ENCODE measurements at regions not wholly inside any gene's neighbourhood (a gene's known extent, or its start where the extent isn't known, plus 50 kb on each side); places are given as distances from the start of the nearest gene placed in this dataset.

- Histone ChIP-seq H3K9me3 (replicated peaks; ENCODE audit: control insufficient read depth, insufficient read depth, low read length) (no peaks in the 10 kb centered on the region), H2AFZ (ENCODE audit: control insufficient read depth, low read depth, low read length) (no peak overlapping the region), H3K27ac (ENCODE audit: control insufficient read depth, insufficient read depth) (no peak overlapping the region), H3K9ac (ENCODE audit: control insufficient read depth, insufficient read depth, low read length) (no peak overlapping the region), H3K4me2 (ENCODE audit: control insufficient read depth, insufficient read depth) (no peak overlapping the region), H4K20me1 (ENCODE audit: control insufficient read depth, insufficient read depth) (no peaks in the 10 kb centered on the region), H3K27me3 (replicated peaks in 1 of 2; ENCODE audit: control insufficient read depth in 2 of 2, insufficient read depth in 2 of 2, low read length in 1 of 2) (no peaks in the 10 kb centered on the region; a peak in 1 of 4 replicates), H3K79me2 (ENCODE audit: control insufficient read depth, insufficient read depth, low read length) (no peaks in the 10 kb centered on the region), H3K4me1 (ENCODE audit: control insufficient read depth, insufficient read depth, low read length) (no peaks in the 10 kb centered on the region), H3K36me3 (ENCODE audit: control insufficient read depth in 2 of 2, insufficient read depth in 2 of 2, low read length in 1 of 2) (no peaks in the 10 kb centered on the region), H3K4me3 (no peak overlapping the region)
- WGBS (ENCODE audit: insufficient coverage, insufficient replicate concordance, low lambda C conversion rate, missing lambda C conversion rate), result 19% methylated on average over 10 of the region's 10 CpGs
- intact Hi-C loops (cut with micrococcal nuclease; ENCODE audit: unreplicated experiment), result loop anchor here (1.0 to 10.0 kb wide), 2 partner anchors 260 to 432 kb away; no protein-coding TSS in a partner anchor
- TF ChIP-seq, protein P1, sequence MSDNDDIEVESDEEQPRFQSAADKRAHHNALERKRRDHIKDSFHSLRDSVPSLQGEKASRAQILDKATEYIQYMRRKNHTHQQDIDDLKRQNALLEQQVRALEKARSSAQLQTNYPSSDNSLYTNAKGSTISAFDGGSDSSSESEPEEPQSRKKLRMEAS (IDR thresholded peaks at IDR 0.05; ENCODE audit: low read depth, low read length), result no peak
- TF ChIP-seq ZBED1 (IDR thresholded peaks at IDR 0.05; ENCODE audit: borderline replicate concordance), result no peak
- TF ChIP-seq, protein P2, sequence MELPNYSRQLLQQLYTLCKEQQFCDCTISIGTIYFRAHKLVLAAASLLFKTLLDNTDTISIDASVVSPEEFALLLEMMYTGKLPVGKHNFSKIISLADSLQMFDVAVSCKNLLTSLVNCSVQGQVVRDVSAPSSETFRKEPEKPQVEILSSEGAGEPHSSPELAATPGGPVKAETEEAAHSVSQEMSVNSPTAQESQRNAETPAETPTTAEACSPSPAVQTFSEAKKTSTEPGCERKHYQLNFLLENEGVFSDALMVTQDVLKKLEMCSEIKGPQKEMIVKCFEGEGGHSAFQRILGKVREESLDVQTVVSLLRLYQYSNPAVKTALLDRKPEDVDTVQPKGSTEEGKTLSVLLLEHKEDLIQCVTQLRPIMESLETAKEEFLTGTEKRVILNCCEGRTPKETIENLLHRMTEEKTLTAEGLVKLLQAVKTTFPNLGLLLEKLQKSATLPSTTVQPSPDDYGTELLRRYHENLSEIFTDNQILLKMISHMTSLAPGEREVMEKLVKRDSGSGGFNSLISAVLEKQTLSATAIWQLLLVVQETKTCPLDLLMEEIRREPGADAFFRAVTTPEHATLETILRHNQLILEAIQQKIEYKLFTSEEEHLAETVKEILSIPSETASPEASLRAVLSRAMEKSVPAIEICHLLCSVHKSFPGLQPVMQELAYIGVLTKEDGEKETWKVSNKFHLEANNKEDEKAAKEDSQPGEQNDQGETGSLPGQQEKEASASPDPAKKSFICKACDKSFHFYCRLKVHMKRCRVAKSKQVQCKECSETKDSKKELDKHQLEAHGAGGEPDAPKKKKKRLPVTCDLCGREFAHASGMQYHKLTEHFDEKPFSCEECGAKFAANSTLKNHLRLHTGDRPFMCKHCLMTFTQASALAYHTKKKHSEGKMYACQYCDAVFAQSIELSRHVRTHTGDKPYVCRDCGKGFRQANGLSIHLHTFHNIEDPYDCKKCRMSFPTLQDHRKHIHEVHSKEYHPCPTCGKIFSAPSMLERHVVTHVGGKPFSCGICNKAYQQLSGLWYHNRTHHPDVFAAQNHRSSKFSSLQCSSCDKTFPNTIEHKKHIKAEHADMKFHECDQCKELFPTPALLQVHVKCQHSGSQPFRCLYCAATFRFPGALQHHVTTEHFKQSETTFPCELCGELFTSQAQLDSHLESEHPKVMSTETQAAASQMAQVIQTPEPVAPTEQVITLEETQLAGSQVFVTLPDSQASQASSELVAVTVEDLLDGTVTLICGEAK (IDR thresholded peaks at IDR 0.05; ENCODE audit: borderline replicate concordance), result no peak
- no peak for TF ChIP-seq GATAD2B (conservative IDR thresholded peaks at IDR 0.05; ENCODE audit: low read depth)
- TF ChIP-seq SMC3 (IDR thresholded peaks at IDR 0.05; ENCODE audit: borderline replicate concordance, low read length), result peak; percentile 47
- peak; percentile 60 for TF ChIP-seq RAD21 (IDR thresholded peaks at IDR 0.05; ENCODE audit: insufficient read depth, low read depth, low read length)
- TF ChIP-seq, protein P3, sequence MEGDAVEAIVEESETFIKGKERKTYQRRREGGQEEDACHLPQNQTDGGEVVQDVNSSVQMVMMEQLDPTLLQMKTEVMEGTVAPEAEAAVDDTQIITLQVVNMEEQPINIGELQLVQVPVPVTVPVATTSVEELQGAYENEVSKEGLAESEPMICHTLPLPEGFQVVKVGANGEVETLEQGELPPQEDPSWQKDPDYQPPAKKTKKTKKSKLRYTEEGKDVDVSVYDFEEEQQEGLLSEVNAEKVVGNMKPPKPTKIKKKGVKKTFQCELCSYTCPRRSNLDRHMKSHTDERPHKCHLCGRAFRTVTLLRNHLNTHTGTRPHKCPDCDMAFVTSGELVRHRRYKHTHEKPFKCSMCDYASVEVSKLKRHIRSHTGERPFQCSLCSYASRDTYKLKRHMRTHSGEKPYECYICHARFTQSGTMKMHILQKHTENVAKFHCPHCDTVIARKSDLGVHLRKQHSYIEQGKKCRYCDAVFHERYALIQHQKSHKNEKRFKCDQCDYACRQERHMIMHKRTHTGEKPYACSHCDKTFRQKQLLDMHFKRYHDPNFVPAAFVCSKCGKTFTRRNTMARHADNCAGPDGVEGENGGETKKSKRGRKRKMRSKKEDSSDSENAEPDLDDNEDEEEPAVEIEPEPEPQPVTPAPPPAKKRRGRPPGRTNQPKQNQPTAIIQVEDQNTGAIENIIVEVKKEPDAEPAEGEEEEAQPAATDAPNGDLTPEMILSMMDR (IDR thresholded peaks at IDR 0.05 in 2 of 3, conservative IDR thresholded peaks at IDR 0.05 in 1 of 3; ENCODE audit: control insufficient read depth in 2 of 3, extremely low read depth in 1 of 3, insufficient read depth in 1 of 3, low read depth in 3 of 3, low read length in 3 of 3), result peak; percentile 56 to 71 (median 67)
- TF ChIP-seq POLR2AphosphoS2 (IDR thresholded peaks at IDR 0.05; ENCODE audit: low read depth, low read length), result no peak
- no peak for TF ChIP-seq NFIC (IDR thresholded peaks at IDR 0.05; ENCODE audit: low read depth, low read length)
- TF ChIP-seq TCF7 (IDR thresholded peaks at IDR 0.05; ENCODE audit: borderline replicate concordance), result no peak
- TF ChIP-seq, protein P4, sequence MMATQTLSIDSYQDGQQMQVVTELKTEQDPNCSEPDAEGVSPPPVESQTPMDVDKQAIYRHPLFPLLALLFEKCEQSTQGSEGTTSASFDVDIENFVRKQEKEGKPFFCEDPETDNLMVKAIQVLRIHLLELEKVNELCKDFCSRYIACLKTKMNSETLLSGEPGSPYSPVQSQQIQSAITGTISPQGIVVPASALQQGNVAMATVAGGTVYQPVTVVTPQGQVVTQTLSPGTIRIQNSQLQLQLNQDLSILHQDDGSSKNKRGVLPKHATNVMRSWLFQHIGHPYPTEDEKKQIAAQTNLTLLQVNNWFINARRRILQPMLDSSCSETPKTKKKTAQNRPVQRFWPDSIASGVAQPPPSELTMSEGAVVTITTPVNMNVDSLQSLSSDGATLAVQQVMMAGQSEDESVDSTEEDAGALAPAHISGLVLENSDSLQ (IDR thresholded peaks at IDR 0.05), result no peak
- peak; percentile 47 for FAIRE-seq
- ChIA-PET RAD21 (ENCODE audit: unreplicated experiment) (interaction anchor here (0.5 to 1.2 kb wide), 3 partner anchors 9 to 1389 kb away, joined by 3 to 4 read pairs (median 4); no protein-coding TSS in a partner anchor), POLR2A (no interaction called here), CTCF (interaction anchor here (0.5 to 1.8 kb wide), 27 partner anchors 8 to 1391 kb away, joined by 3 to 12 read pairs (median 4); no protein-coding TSS in a partner anchor), SMC1A (ENCODE audit: uncharacterized antibody, unreplicated experiment) (interaction anchor here (0.7 to 1.9 kb wide), 4 partner anchors 11 to 433 kb away, joined by 3 to 10 read pairs (median 3); no protein-coding TSS in a partner anchor)
- ATAC-seq, result peak; percentile 69
- in situ Hi-C loops (cut with MboI), result loop anchor here (10.0 kb wide), 1 partner anchor 430 kb away; no protein-coding TSS in a partner anchor
- DNase-seq (ENCODE audit: low read depth, low spot score), result no peak
- no TSS peak for BruUV-seq (replicated peaks)
Measured at GRCh38 chrX:17944833-17945497, 83.9 kb upstream of the RAI2 start.
